Activated CD4-positive, alpha-beta T cell treated with anti-CD3 and anti-CD28 coated beads, Interleukin-2, Interleukin-4, amounts not matched to agents 100 ng/mL and 50 ng/mL, durations not matched to agents 16 hours and 8 hours (primary cell): ENCODE measurements at regions not wholly inside any gene's neighbourhood (a gene's known extent, or its start where the extent isn't known, plus 50 kb on each side); places are given as distances from the start of the nearest gene placed in this dataset.
"Not testable (repeated sequence)": the region's sequence is repeated elsewhere in the genome, so short reads cannot be mapped to it uniquely, and the experiment has no call there.

Experiments
- DNase-seq: peaks from one replicate; pipeline ENCODE4 v3.0.0-alpha.2; 2020; ENCODE audit warnings: low spot score

GRCh38 chr5:34447424-34447823, 208.7 kb upstream of the RAI14 start:
- DNase-seq, result no peak

GRCh38 chr5:34449639-34450038, 206.5 kb upstream of the RAI14 start:
- no peak for DNase-seq

GRCh38 chr5:34450338-34450737, 205.8 kb upstream of the RAI14 start:
- DNase-seq, result no peak

GRCh38 chr5:34452170-34452828, 203.8 kb upstream of the RAI14 start:
- DNase-seq, result no peak

- DNase-seq, result no peak
Observed at GRCh38 chr5:34455098-34455497, 201.0 kb upstream of the RAI14 start.

GRCh38 chr5:34459908-34460307, 196.2 kb upstream of the RAI14 start:
- no peak for DNase-seq

- DNase-seq, result no peak
Observed at GRCh38 chr5:34460496-34460895, 195.6 kb upstream of the RAI14 start.

- DNase-seq, result no peak
Observed at GRCh38 chr5:34464829-34465228, 191.3 kb upstream of the RAI14 start.

- DNase-seq, result peak; percentile 66
Observed at GRCh38 chr5:34465301-34465700, 190.8 kb upstream of the RAI14 start.

GRCh38 chr5:34466519-34467388, 189.4 kb upstream of the RAI14 start:
- not testable (repeated sequence) for DNase-seq

GRCh38 chr5:34467436-34467835, 188.7 kb upstream of the RAI14 start:
- DNase-seq, result no peak

GRCh38 chr5:34467984-34468383, 188.1 kb upstream of the RAI14 start:
- DNase-seq, result peak; percentile 10

GRCh38 chr5:34469971-34470370, 186.2 kb upstream of the RAI14 start:
- DNase-seq, result no peak

- peak; percentile 51 for DNase-seq
Observed at GRCh38 chr5:34474573-34475021, 181.5 kb upstream of the RAI14 start.

GRCh38 chr5:34475249-34475966, 180.7 kb upstream of the RAI14 start:
- DNase-seq, result no peak

- DNase-seq, result no peak
Observed at GRCh38 chr5:34476941-34477565, 179.1 kb upstream of the RAI14 start.

GRCh38 chr5:34480810-34481528, 175.2 kb upstream of the RAI14 start:
- DNase-seq, result no peak

GRCh38 chr5:34483442-34484033, 172.6 kb upstream of the RAI14 start:
- no peak for DNase-seq

- DNase-seq, result no peak
Observed at GRCh38 chr5:34484216-34484920, 171.8 kb upstream of the RAI14 start.

- no peak for DNase-seq
Observed at GRCh38 chr5:34485768-34486030, 170.4 kb upstream of the RAI14 start.
